ENCODE measurements at regions not wholly inside any gene's neighbourhood (a gene's known extent, or its start where the extent isn't known, plus 50 kb on each side); places are given as distances from the start of the nearest gene placed in this dataset.

GRCh38 chr4:33090910-33091309 lies 2370.7 kb downstream of the PCDH7 start:
- DNase-seq (ENCODE audit: low read depth, low spot score) (no peak), ATAC-seq (no peak)
- H3K4me2 ChIP-seq (ENCODE audit: low read length): no peak overlapping the region
- no peaks in the 10 kb centered on the region for H3K79me2 ChIP-seq (ENCODE audit: insufficient read depth, low read length)
- H4K20me1 ChIP-seq (ENCODE audit: insufficient read depth): no peaks in the 10 kb centered on the region
- no peak overlapping the region for H3K9ac ChIP-seq (ENCODE audit: low read length)
- no peaks in the 10 kb centered on the region for H3K27me3 ChIP-seq (ENCODE audit: insufficient read depth, low read length)
- TF ChIP-seq RAD21 (IDR thresholded peaks at IDR 0.05; ENCODE audit: low read depth) (no peak), REST (IDR thresholded peaks at IDR 0.05; ENCODE audit: low read depth) (no peak), EZH2 (IDR thresholded peaks at IDR 0.05) (no peak), CBX3 (IDR thresholded peaks at IDR 0.05; ENCODE audit: low read depth) (no peak), SP1 (IDR thresholded peaks at IDR 0.05; ENCODE audit: low read depth) (no peak), MAX (IDR thresholded peaks at IDR 0.05) (no peak), YY1 (IDR thresholded peaks at IDR 0.05; ENCODE audit: extremely low read depth, insufficient replicate concordance, low read depth, low read length) (no peak), POLR2A (IDR thresholded peaks at IDR 0.05; ENCODE audit: borderline replicate concordance, extremely low read depth, insufficient read depth, insufficient read length) (no peak), ZFX (IDR thresholded peaks at IDR 0.05) (no peak), ZNF274 (IDR thresholded peaks at IDR 0.05; ENCODE audit: low read depth, low read length) (no peak), SIN3A (IDR thresholded peaks at IDR 0.05; ENCODE audit: low read depth) (no peak), ATF3 (IDR thresholded peaks at IDR 0.05) (no peak), CEBPB (IDR thresholded peaks at IDR 0.05; ENCODE audit: low read depth) (no peak), SRF (IDR thresholded peaks at IDR 0.05; ENCODE audit: low read depth) (no peak), JUND (IDR thresholded peaks at IDR 0.05) (no peak)
- ChIA-PET RAD21 (ENCODE audit: low non-redundant PET in 1 of 2, low total read pairs in 2 of 2, uncharacterized antibody in 2 of 2, unreplicated experiment in 2 of 2) (no interaction called here), CTCF (no interaction called here), POLR2A (no interaction called here)
- H3K36me3 ChIP-seq (ENCODE audit: control insufficient read depth in 1 of 2, insufficient read depth in 2 of 2, low read length in 2 of 2): no peaks in the 10 kb centered on the region
- no peaks in the 10 kb centered on the region for H3K9me3 ChIP-seq (ENCODE audit: control insufficient read depth in 1 of 2, insufficient read depth in 1 of 2, low read depth in 1 of 2, low read length in 2 of 2)
- H3K4me1 ChIP-seq (ENCODE audit: control insufficient read depth in 1 of 2, insufficient read depth in 2 of 2, low read length in 2 of 2): no peaks in the 10 kb centered on the region
- intact Hi-C loops (cut with micrococcal nuclease): no loop called here
- no TSS peak for BruUV-seq (replicated peaks)
- H3K9me2 ChIP-seq (ENCODE audit: insufficient read depth): no peaks in the 10 kb centered on the region
- no peak overlapping the region for H2AFZ ChIP-seq (ENCODE audit: low read depth, low read length, poor library complexity, severe bottlenecking)
- no peak overlapping the region for H3K4me3 ChIP-seq (replicated peaks in 1 of 2; ENCODE audit: low read depth in 1 of 2, low read length in 2 of 2)
- H3K27ac ChIP-seq (ENCODE audit: low read depth, low read length): no peak overlapping the region

Measured in HCT116 (cell line).